Upper lobe of left lung (tissue), 6 donors: ENCODE measurements at regions not wholly inside any gene's neighbourhood (a gene's known extent, or its start where the extent isn't known, plus 50 kb on each side); places are given as distances from the start of the nearest gene placed in this dataset.
A peak's percentile ranks its signal among the peaks of the same experiment; 100 is the strongest.

Experiments
- ATAC-seq, 2 donors: fragments of 200-7000 bp; cut with Tn5 transposase; one replicate each; pipeline ENCODE4 v1.9.1; 2022; ENCODE audit warnings: mild to moderate bottlenecking in 2 of 2, moderate library complexity in 2 of 2; ENCODE audit not compliant: low FRiP score in 2 of 2
- DNase-seq, 2 donors: peaks; one replicate each; pipeline ENCODE4 v3.0.0-alpha.2; 2019 to 2020
- H3K27ac ChIP-seq, 4 donors: fragments of 200-600 bp; sonication (generic); one replicate each; pipeline ENCODE4 v1.5.1; 2016 to 2019
- H3K27me3 ChIP-seq, 4 donors: fragments of 200-600 bp; sonication (generic); one replicate each; pipeline ENCODE4 v1.5.1; 2017 to 2019
- H3K36me3 ChIP-seq, 4 donors: fragments of 200-600 bp; sonication (generic); one replicate each; pipeline ENCODE4 v1.5.1; 2016 to 2019
- H3K4me1 ChIP-seq, 4 donors: fragments of 200-600 bp; sonication (generic); one replicate each; pipeline ENCODE4 v1.5.1; 2018 to 2019
- H3K4me3 ChIP-seq, 4 donors: fragments of 200-600 bp; sonication (generic); one replicate each; pipeline ENCODE4 v1.5.1; 2017 to 2019; ENCODE audit warnings: mild to moderate bottlenecking in 2 of 4, moderate library complexity in 1 of 4
- H3K9me3 ChIP-seq, 4 donors: fragments of 200-600 bp; sonication (generic); one replicate each; pipeline ENCODE4 v1.5.1; 2018 to 2019
- CTCF ChIP-seq, 6 experiments: fragments of 450-650 bp in 4 of 6; fragments of 200-600 bp in 2 of 6; sonication (generic) in 2 of 6; IDR thresholded peaks; one replicate each; pipeline ENCODE4 v1.5.1; 2016 to 2019; ENCODE audit warnings: antibody characterized with exemption in 6 of 6
- EP300 ChIP-seq, 4 donors: sonication (generic); formaldehyde crosslinking; IDR thresholded peaks; one replicate each; pipeline ENCODE4 v1.5.1; 2017; ENCODE audit warnings: antibody characterized with exemption in 4 of 4, control low read depth in 2 of 4
- POLR2A ChIP-seq, 4 donors: fragments of 450-650 bp; IDR thresholded peaks; one replicate each; pipeline ENCODE4 v1.5.1; 2016 to 2017; ENCODE audit warnings: antibody characterized with exemption in 4 of 4, mild to moderate bottlenecking in 2 of 4
- POLR2AphosphoS5 ChIP-seq, 2 donors: sonication (generic); formaldehyde crosslinking; IDR thresholded peaks; one replicate each; pipeline ENCODE4 v1.5.1; 2017; ENCODE audit warnings: antibody characterized with exemption in 2 of 2
- WGBS, 2 donors: methylation state at CpG; one replicate each; pipeline ENCODE4 v1.1.5; 2017 to 2018; 5-methylcytosine and 5-hydroxymethylcytosine counted together
- donor health status: DM: no; HTN: no; CAD: no; lungs with moderate emphysema.
- donor health status: DM: no; HTN: yes; CAD: no; lungs with severe emphysema.

GRCh38 chr2:150178591-150178990 lies 308.9 kb downstream of the RND3 start:
- no peaks in the 10 kb centered on the region for H3K36me3 ChIP-seq
- TF ChIP-seq CTCF (IDR thresholded peaks at IDR 0.05) = no peak
- TF ChIP-seq POLR2A (IDR thresholded peaks at IDR 0.05) = no peak
- TF ChIP-seq EP300 (IDR thresholded peaks at IDR 0.05) = no peak
- TF ChIP-seq POLR2AphosphoS5 (IDR thresholded peaks at IDR 0.05) = no peak
- H3K4me1 ChIP-seq = no peaks in the 10 kb centered on the region
- ATAC-seq (no peak), DNase-seq (no peak)
- H3K27me3 ChIP-seq = no peaks in the 10 kb centered on the region
- H3K4me3 ChIP-seq = no peak overlapping the region
- no peak overlapping the region for H3K27ac ChIP-seq
- H3K9me3 ChIP-seq = no peaks in the 10 kb centered on the region

GRCh38 chr2:150174971-150175421 lies 312.5 kb downstream of the RND3 start:
- 46 to 80% methylated on average over 1 of the region's 1 CpG for WGBS, 2 donors
- DNase-seq = no peak
- TF ChIP-seq POLR2AphosphoS5 (IDR thresholded peaks at IDR 0.05) (no peak), CTCF (IDR thresholded peaks at IDR 0.05) (no peak), POLR2A (IDR thresholded peaks at IDR 0.05) (no peak), EP300 (IDR thresholded peaks at IDR 0.05) (no peak)
- no peaks in the 10 kb centered on the region for H3K36me3 ChIP-seq
- no peak for ATAC-seq
- H3K4me3 ChIP-seq = no peak overlapping the region
- no peaks in the 10 kb centered on the region for H3K9me3 ChIP-seq
- no peak overlapping the region for H3K27ac ChIP-seq
- H3K4me1 ChIP-seq = no peaks in the 10 kb centered on the region
- no peaks in the 10 kb centered on the region for H3K27me3 ChIP-seq

- H3K9me3 ChIP-seq = no peaks in the 10 kb centered on the region
- DNase-seq (no peak), ATAC-seq (no peak)
- no peaks in the 10 kb centered on the region for H3K36me3 ChIP-seq
- H3K27me3 ChIP-seq = no peaks in the 10 kb centered on the region
- no peaks in the 10 kb centered on the region for H3K4me1 ChIP-seq
- no peak overlapping the region for H3K27ac ChIP-seq
- TF ChIP-seq EP300 (IDR thresholded peaks at IDR 0.05) (no peak), POLR2AphosphoS5 (IDR thresholded peaks at IDR 0.05) (no peak), CTCF (IDR thresholded peaks at IDR 0.05) (no peak), POLR2A (IDR thresholded peaks at IDR 0.05) (no peak)
- WGBS, 2 donors = 86 to 93% methylated on average over 2 of the region's 2 CpGs
- H3K4me3 ChIP-seq = no peak overlapping the region
Observed at GRCh38 chr2:150174056-150174805, 313.2 kb downstream of the RND3 start.

- H3K27ac ChIP-seq = no peak overlapping the region
- H3K9me3 ChIP-seq = no peaks in the 10 kb centered on the region
- H3K36me3 ChIP-seq = no peaks in the 10 kb centered on the region
- 99% methylated on average over 18 of the region's 43 CpGs for WGBS, 2 donors
- ATAC-seq (no peak), DNase-seq (peak in 1 of 2 donors; percentile 77)
- H3K27me3 ChIP-seq = no peaks in the 10 kb centered on the region
- H3K4me3 ChIP-seq = no peak overlapping the region
- TF ChIP-seq CTCF (IDR thresholded peaks at IDR 0.05) (no peak), POLR2A (IDR thresholded peaks at IDR 0.05) (no peak), EP300 (IDR thresholded peaks at IDR 0.05) (no peak), POLR2AphosphoS5 (IDR thresholded peaks at IDR 0.05) (no peak)
- peaks cover 0 to 7% (median 2%) of the 10 kb centered on the region in 4 donors for H3K4me1 ChIP-seq
Observed at GRCh38 chr2:150171065-150171548, 316.4 kb downstream of the RND3 start.

- Histone ChIP-seq H3K36me3 (no peaks in the 10 kb centered on the region), H3K27me3 (no peaks in the 10 kb centered on the region), H3K4me1 (peaks cover 0 to 10% (median 8%) of the 10 kb centered on the region in 4 donors), H3K9me3 (no peaks in the 10 kb centered on the region), H3K4me3 (no peak overlapping the region), H3K27ac (no peak overlapping the region)
- ATAC-seq = peak in 1 of 2 donors; percentile 69
- peak in 1 of 2 donors; percentile 22 for DNase-seq
- TF ChIP-seq POLR2AphosphoS5 (IDR thresholded peaks at IDR 0.05) = no peak
- no peak for TF ChIP-seq POLR2A (IDR thresholded peaks at IDR 0.05)
- TF ChIP-seq CTCF (IDR thresholded peaks at IDR 0.05) = no peak
- TF ChIP-seq EP300 (IDR thresholded peaks at IDR 0.05) = no peak
Observed at GRCh38 chr2:150169237-150169629, 318.2 kb downstream of the RND3 start.
